IMR-90 (cell line): ENCODE measurements at regions not wholly inside any gene's neighbourhood (a gene's known extent, or its start where the extent isn't known, plus 50 kb on each side); places are given as distances from the start of the nearest gene placed in this dataset.

ENCODE experiments used
- ATAC-seq: fragments of 200-7000 bp; cut with Tn5 transposase; 2 replicates; pipeline ENCODE4 v1.9.1; 2020; ENCODE audit warnings: low read depth, mild to moderate bottlenecking, moderate library complexity
- BruUV-seq: library from RNA; stranded (reverse); fragments of 400-500 nt; replicated peaks from 2 replicates; lab custom pipeline; 2021; lab: Mats Ljungman, UMichigan
- CTCF ChIA-PET: fragments of 300-600 bp; formaldehyde crosslinking; extraction: SDS; loops from one replicate; lab custom pipeline; 2021; ENCODE audit warnings: antibody characterized with exemption; lab: Yijun Ruan, JAX
- POLR2A ChIA-PET: fragments of 300-600 bp; sonication (Branson Sonifier 250); formaldehyde crosslinking; loops from one replicate; lab custom pipeline; 2022; ENCODE audit warnings: antibody characterized with exemption; ENCODE audit not compliant: unreplicated experiment; lab: Charles Lee
- DNase-seq: peaks from one replicate; pipeline ENCODE4 v3.0.0; 2013
- H2AFZ ChIP-seq: replicated peaks from 2 replicates; pipeline ENCODE3; 2013; ENCODE audit warnings: low read length, mild to moderate bottlenecking; ENCODE audit not compliant: poor library complexity
- H2AK5ac ChIP-seq: 2 replicates; pipeline ENCODE4 v1.6.1; 2013; ENCODE audit warnings: low read depth, low read length, inconsistent platforms
- H2AK9ac ChIP-seq: replicated peaks from 2 replicates; pipeline ENCODE3; 2013; ENCODE audit warnings: mild to moderate bottlenecking, low read depth, low read length, moderate library complexity; ENCODE audit not compliant: poor library complexity
- H2BK120ac ChIP-seq: 2 replicates; pipeline ENCODE4 v1.6.1; 2013; ENCODE audit warnings: low read depth, low read length, inconsistent platforms
- H2BK15ac ChIP-seq: 3 replicates; pipeline ENCODE4 v1.6.1; 2013; ENCODE audit warnings: low read depth, low read length, inconsistent platforms
- H2BK20ac ChIP-seq: 2 replicates; pipeline ENCODE4 v1.6.1; 2013; ENCODE audit warnings: low read depth, mild to moderate bottlenecking, inconsistent platforms, low read length, moderate library complexity
- H2BK5ac ChIP-seq: 2 replicates; pipeline ENCODE4 v1.6.1; 2013; ENCODE audit warnings: mild to moderate bottlenecking, low read depth, low read length, inconsistent platforms; ENCODE audit not compliant: poor library complexity, severe bottlenecking
- H3K14ac ChIP-seq: replicated peaks from 2 replicates; pipeline ENCODE4 v1.6.1; 2013; ENCODE audit warnings: low read depth, low read length, inconsistent platforms
- H3K18ac ChIP-seq: 2 replicates; pipeline ENCODE4 v1.6.1; 2013; ENCODE audit warnings: low read depth, low read length, control low read depth
- H3K23ac ChIP-seq: 2 replicates; pipeline ENCODE4 v1.6.1; 2013; ENCODE audit warnings: low read depth, low read length, inconsistent platforms
- H3K27ac ChIP-seq: 2 replicates; pipeline ENCODE4 v1.5.1; 2013; ENCODE audit warnings: mild to moderate bottlenecking, control low read depth, low read length; ENCODE audit not compliant: insufficient read depth
- H3K27me3 ChIP-seq: 2 replicates; pipeline ENCODE4 v1.6.1; 2013; ENCODE audit warnings: low read length; ENCODE audit not compliant: control insufficient read depth, insufficient read depth
- H3K36me3 ChIP-seq: 2 replicates; pipeline ENCODE4 v1.6.1; 2013; ENCODE audit warnings: low read length, mixed read lengths; ENCODE audit not compliant: control insufficient read depth, insufficient read depth
- H3K4ac ChIP-seq: 2 replicates; pipeline ENCODE4 v1.6.1; 2013; ENCODE audit warnings: low read depth, low read length, inconsistent platforms
- H3K4me1 ChIP-seq: 2 replicates; pipeline ENCODE4 v1.6.1; 2013; ENCODE audit warnings: low read length, mixed read lengths; ENCODE audit not compliant: control insufficient read depth, insufficient read depth
- H3K4me2 ChIP-seq: 2 replicates; pipeline ENCODE4 v1.6.1; 2013; ENCODE audit warnings: low read depth, mild to moderate bottlenecking, control low read depth, low read length, moderate library complexity
- H3K4me3 ChIP-seq: 2 replicates; pipeline ENCODE4 v1.5.1; 2013; ENCODE audit warnings: low read depth, mild to moderate bottlenecking, control low read depth, low read length, moderate library complexity; ENCODE audit not compliant: insufficient read depth
- H3K56ac ChIP-seq: 2 replicates; pipeline ENCODE4 v1.6.1; 2013; ENCODE audit warnings: low read length, inconsistent platforms; ENCODE audit not compliant: insufficient read depth; ENCODE audit errors: extremely low read depth
- H3K79me1 ChIP-seq, 2 experiments: 2 replicates each; pipeline ENCODE4 v1.6.1; 2013; ENCODE audit warnings: low read length in 2 of 2, inconsistent platforms in 1 of 2, low read depth in 1 of 2
- H3K9ac ChIP-seq: 2 replicates; pipeline ENCODE4 v1.6.1; 2013; ENCODE audit warnings: low read depth, low read length, control low read depth
- H3K9me1 ChIP-seq: 2 replicates; pipeline ENCODE4 v1.6.1; 2013; ENCODE audit warnings: low read length, inconsistent platforms; ENCODE audit not compliant: insufficient read depth
- H3K9me3 ChIP-seq: 2 replicates; pipeline ENCODE4 v1.6.1; 2013; ENCODE audit warnings: low read length; ENCODE audit not compliant: control insufficient read depth, insufficient read depth
- H4K20me1 ChIP-seq: 2 replicates; pipeline ENCODE4 v1.6.1; 2013; ENCODE audit warnings: low read length, inconsistent platforms; ENCODE audit not compliant: insufficient read depth
- H4K5ac ChIP-seq: 2 replicates; pipeline ENCODE4 v1.6.1; 2013; ENCODE audit warnings: mild to moderate bottlenecking, low read depth, low read length, control low read depth
- H4K8ac ChIP-seq, 2 experiments: 2 replicates each; pipeline ENCODE4 v1.6.1; 2013; ENCODE audit warnings: low read depth in 2 of 2, low read length in 2 of 2, control low read depth in 1 of 2, inconsistent platforms in 1 of 2
- H4K91ac ChIP-seq: 2 replicates; pipeline ENCODE4 v1.6.1; 2013; ENCODE audit warnings: low read depth, low read length, inconsistent platforms; ENCODE audit not compliant: insufficient read depth
- CEBPB ChIP-seq: IDR thresholded peaks from 2 replicates; pipeline ENCODE4 v1.6.1; 2012; ENCODE audit warnings: low read depth, low read length, improper control_type of control experiment
- CHD1 ChIP-seq: IDR thresholded peaks from 2 replicates; pipeline ENCODE4 v1.6.1; 2012; ENCODE audit warnings: low read depth, low read length, improper control_type of control experiment
- FOS ChIP-seq: fragments of 150-350 bp; IDR thresholded peaks from 2 replicates; pipeline ENCODE4 v1.6.1; 2016; ENCODE audit warnings: low read depth, low read length
- MAZ ChIP-seq: IDR thresholded peaks from 2 replicates; pipeline ENCODE4 v1.6.1; 2012; ENCODE audit warnings: low read depth, mild to moderate bottlenecking, low read length, improper control_type of control experiment, moderate library complexity, borderline replicate concordance
- NFE2L2 ChIP-seq: fragments of 150-350 bp; IDR thresholded peaks from 2 replicates; pipeline ENCODE4 v1.6.1; 2016; ENCODE audit warnings: low read depth, mild to moderate bottlenecking, low read length
- POLR2A ChIP-seq: IDR thresholded peaks from 2 replicates; pipeline ENCODE4 v1.6.1; 2012; ENCODE audit warnings: mild to moderate bottlenecking, low read depth, low read length
- RAD21 ChIP-seq: IDR thresholded peaks from 2 replicates; pipeline ENCODE4 v1.6.1; 2012; ENCODE audit warnings: low read length, improper control_type of control experiment
- RCOR1 ChIP-seq: IDR thresholded peaks from 2 replicates; pipeline ENCODE4 v1.6.1; 2012; ENCODE audit warnings: mild to moderate bottlenecking, low read length, improper control_type of control experiment; ENCODE audit not compliant: insufficient replicate concordance
- SMC3 ChIP-seq: fragments of 150-350 bp; IDR thresholded peaks from 2 replicates; pipeline ENCODE4 v1.6.1; 2016; ENCODE audit warnings: low read depth, mild to moderate bottlenecking, antibody characterized with exemption, low read length, moderate library complexity
- WGBS, 2 experiments: methylation state at CpG; one replicate each; pipeline versions ENCODE4 v1.1.5 to v1.1.7; 2013; ENCODE audit warnings: missing lambda C conversion rate in 2 of 2; ENCODE audit not compliant: insufficient read length in 1 of 2; ENCODE audit errors: extremely low coverage in 2 of 2; 5-methylcytosine and 5-hydroxymethylcytosine counted together
- dilution Hi-C: fragments of 300-500 bp; cut with HindIII; formaldehyde crosslinking; loops from one replicate; pipeline ENCODE4 v1.14.3; 2018; ENCODE audit warnings: low sequenced_read_pairs; ENCODE audit not compliant: unreplicated experiment
- in situ Hi-C: fragments of 300-500 bp; cut with MboI; formaldehyde crosslinking; loops from 3 replicates; pipeline ENCODE4 v1.14.3; 2019; ENCODE audit warnings: low sequenced_read_pairs, inconsistent platforms, mixed read lengths
- intact Hi-C: fragments of 100-400 bp; cut with micrococcal nuclease; formaldehyde crosslinking; loops from 2 replicates; pipeline ENCODE4 v1.10.0; 2022
- TF ChIP-seq, protein P1 (sequence below): conservative IDR thresholded peaks from 2 replicates; pipeline ENCODE4 v1.5.1; 2012; ENCODE audit warnings: mild to moderate bottlenecking, low read depth, low read length, improper control_type of control experiment
- TF ChIP-seq, protein P2 (sequence below): fragments of 150-350 bp; IDR thresholded peaks from 2 replicates; pipeline ENCODE4 v1.6.1; 2017; ENCODE audit warnings: mild to moderate bottlenecking, antibody characterized with exemption, low read length, low read depth

- Histone ChIP-seq H3K9me3 (no peaks in the 10 kb centered on the region), H2AK9ac (no peak overlapping the region), H2BK120ac (peak overlapping the region; percentile 97), H3K4me3 (no peak overlapping the region), H3K14ac (peak overlapping the region; percentile 86), H3K18ac (no peak overlapping the region; the same call in 1 of the 2 replicates), H2BK15ac (peak overlapping the region; percentile 90; the same call in 2 of the 3 replicates), H2AFZ (peak overlapping the region; percentile 51), H2BK5ac (peak overlapping the region; percentile 92), H3K23ac (no peak overlapping the region), H4K91ac (peak overlapping the region; percentile 86), H4K8ac (peak overlapping the region; percentile 37 to 55; a peak in 3 of 4 replicates), H3K79me1 (0 out of 4 replicates have a peak, but pooled peaks cover 0 to 6% of the 10 kb centered on the region in 2 experiments), H3K27ac (no peak overlapping the region), H2BK20ac (peak overlapping the region; percentile 94), H4K5ac (no peak overlapping the region), H3K9ac (no peak overlapping the region), H2AK5ac (peak overlapping the region; percentile 84), H3K56ac (no peak overlapping the region), H3K9me1 (peaks cover 29% of the 10 kb centered on the region), H3K36me3 (no peaks in the 10 kb centered on the region), H3K27me3 (no peaks in the 10 kb centered on the region), H3K4ac (peak overlapping the region; percentile 94), H3K4me1 (peaks cover 26% of the 10 kb centered on the region), H3K4me2 (no peak overlapping the region), H4K20me1 (no peaks in the 10 kb centered on the region)
- DNase-seq, result peak; percentile 43
- dilution Hi-C loops (no loop called here), intact Hi-C loops (loop anchor here (5.0 to 10.0 kb wide), 5 partner anchors 96 to 334 kb away; partner anchors contain the start of gene TSC22D1), in situ Hi-C loops (no loop called here)
- ATAC-seq, result no peak
- CTCF ChIA-PET, result no interaction called here
- TF ChIP-seq RAD21 (peak; percentile 50), CEBPB (no peak), FOS (no peak), SMC3 (peak; percentile 38; the same call in 1 of the 2 replicates), CHD1 (no peak), MAZ (no peak), POLR2A (no peak), NFE2L2 (no peak), RCOR1 (no peak)
- TF ChIP-seq, protein P1, sequence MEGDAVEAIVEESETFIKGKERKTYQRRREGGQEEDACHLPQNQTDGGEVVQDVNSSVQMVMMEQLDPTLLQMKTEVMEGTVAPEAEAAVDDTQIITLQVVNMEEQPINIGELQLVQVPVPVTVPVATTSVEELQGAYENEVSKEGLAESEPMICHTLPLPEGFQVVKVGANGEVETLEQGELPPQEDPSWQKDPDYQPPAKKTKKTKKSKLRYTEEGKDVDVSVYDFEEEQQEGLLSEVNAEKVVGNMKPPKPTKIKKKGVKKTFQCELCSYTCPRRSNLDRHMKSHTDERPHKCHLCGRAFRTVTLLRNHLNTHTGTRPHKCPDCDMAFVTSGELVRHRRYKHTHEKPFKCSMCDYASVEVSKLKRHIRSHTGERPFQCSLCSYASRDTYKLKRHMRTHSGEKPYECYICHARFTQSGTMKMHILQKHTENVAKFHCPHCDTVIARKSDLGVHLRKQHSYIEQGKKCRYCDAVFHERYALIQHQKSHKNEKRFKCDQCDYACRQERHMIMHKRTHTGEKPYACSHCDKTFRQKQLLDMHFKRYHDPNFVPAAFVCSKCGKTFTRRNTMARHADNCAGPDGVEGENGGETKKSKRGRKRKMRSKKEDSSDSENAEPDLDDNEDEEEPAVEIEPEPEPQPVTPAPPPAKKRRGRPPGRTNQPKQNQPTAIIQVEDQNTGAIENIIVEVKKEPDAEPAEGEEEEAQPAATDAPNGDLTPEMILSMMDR, result peak; percentile 29
- TF ChIP-seq, protein P2, sequence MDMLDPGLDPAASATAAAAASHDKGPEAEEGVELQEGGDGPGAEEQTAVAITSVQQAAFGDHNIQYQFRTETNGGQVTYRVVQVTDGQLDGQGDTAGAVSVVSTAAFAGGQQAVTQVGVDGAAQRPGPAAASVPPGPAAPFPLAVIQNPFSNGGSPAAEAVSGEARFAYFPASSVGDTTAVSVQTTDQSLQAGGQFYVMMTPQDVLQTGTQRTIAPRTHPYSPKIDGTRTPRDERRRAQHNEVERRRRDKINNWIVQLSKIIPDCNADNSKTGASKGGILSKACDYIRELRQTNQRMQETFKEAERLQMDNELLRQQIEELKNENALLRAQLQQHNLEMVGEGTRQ, result no peak
- POLR2A ChIA-PET, result no interaction called here
- no TSS peak for BruUV-seq
- 100% methylated on average over 1 of the region's 6 CpGs; no CpG with 5 or more reads in 1 of the 2 experiments for WGBS, 2 experiments
Observed at GRCh38 chr13:44818428-44818827, 170.8 kb downstream of the NUFIP1 start.
